HCT116 (cell line): ENCODE measurements at regions not wholly inside any gene's neighbourhood (a gene's known extent, or its start where the extent isn't known, plus 50 kb on each side); places are given as distances from the start of the nearest gene placed in this dataset.

ENCODE experiments used
- ATAC-seq: fragments of 200-7000 bp; cut with Tn5 transposase; 2 replicates; pipeline ENCODE4 v1.9.1; 2020; ENCODE audit warnings: mild to moderate bottlenecking, moderate library complexity
- BruUV-seq: library from RNA; stranded (reverse); fragments of 400-500 nt; replicated peaks from 2 replicates; lab custom pipeline; 2021; lab: Mats Ljungman, UMichigan
- CTCF ChIA-PET: fragments of 300-600 bp; sonication (Branson Sonifier 250); formaldehyde crosslinking; loops from one replicate; lab custom pipeline; 2021; ENCODE audit warnings: antibody characterized with exemption; lab: Charles Lee
- POLR2A ChIA-PET: fragments of 300-600, 350-600 bp; sonication (Branson Sonifier 250); formaldehyde crosslinking; loops from one replicate; lab custom pipeline; 2021; ENCODE audit warnings: antibody characterized with exemption; lab: Charles Lee
- RAD21 ChIA-PET, 2 experiments: fragments of 300-600 bp; sonication (Branson Sonifier 250); formaldehyde crosslinking; loops; one replicate each; lab custom pipeline; 2023; ENCODE audit warnings: low total read pairs in 2 of 2; ENCODE audit not compliant: uncharacterized antibody in 2 of 2, unreplicated experiment in 2 of 2, low non-redundant PET in 1 of 2; lab: Charles Lee
- DNase-seq: peaks from one replicate; pipeline ENCODE4 v3.0.0-alpha.2; 2010; ENCODE audit warnings: low read depth, low spot score
- H2AFZ ChIP-seq: fragments of 200-600 bp; shearing (Covaris generic), sonication (generic); 2 replicates; pipeline ENCODE4 v1.6.1; 2017; ENCODE audit warnings: low read depth, mixed run types, mixed read lengths, antibody characterized with exemption, low read length; ENCODE audit not compliant: poor library complexity, severe bottlenecking
- H3K27ac ChIP-seq: 2 replicates; pipeline ENCODE4 v1.5.1; 2012; ENCODE audit warnings: low read depth, low read length
- H3K27me3 ChIP-seq: fragments of 200-600 bp; sonication (generic); 2 replicates; pipeline ENCODE4 v1.6.1; 2016; ENCODE audit warnings: mixed run types, low read length, mixed read lengths; ENCODE audit not compliant: insufficient read depth
- H3K36me3 ChIP-seq, 2 experiments: fragments of 200-500 bp in 1 of 2; fragments of 200-600 bp in 1 of 2; sonication (Bioruptor generic) in 1 of 2; sonication (generic) in 1 of 2; 2 replicates each; pipeline versions ENCODE4 v1.5.1 to v1.6.1; 2014 to 2016; ENCODE audit warnings: low read length in 2 of 2, inconsistent platforms in 1 of 2, mixed read lengths in 1 of 2, mixed run types in 1 of 2; ENCODE audit not compliant: insufficient read depth in 2 of 2, control insufficient read depth in 1 of 2
- H3K4me1 ChIP-seq, 2 experiments: fragments of 200-600 bp in 1 of 2; sonication (generic) in 1 of 2; 2 replicates each; pipeline versions ENCODE4 v1.5.1 to v1.6.1; 2012 to 2017; ENCODE audit warnings: low read length in 2 of 2, inconsistent platforms in 1 of 2, mild to moderate bottlenecking in 1 of 2, mixed read lengths in 1 of 2, mixed run types in 1 of 2, moderate library complexity in 1 of 2; ENCODE audit not compliant: insufficient read depth in 2 of 2, control insufficient read depth in 1 of 2
- H3K4me2 ChIP-seq: fragments of 200-600 bp; sonication (generic); 2 replicates; pipeline ENCODE4 v1.6.1; 2017; ENCODE audit warnings: mixed run types, low read length, mixed read lengths
- H3K4me3 ChIP-seq, 2 experiments: fragments of 200-600 bp in 1 of 2; sonication (generic) in 1 of 2; replicated peaks in 1 of 2; 2 replicates each; pipeline ENCODE4 v1.5.1; 2011 to 2016; ENCODE audit warnings: low read length in 2 of 2, control low read depth in 1 of 2, low read depth in 1 of 2, mild to moderate bottlenecking in 1 of 2, mixed read lengths in 1 of 2, mixed run types in 1 of 2
- H3K79me2 ChIP-seq: fragments of 200-600 bp; sonication (generic); 2 replicates; pipeline ENCODE4 v1.6.1; 2017; ENCODE audit warnings: mild to moderate bottlenecking, mixed run types, low read length, moderate library complexity, mixed read lengths; ENCODE audit not compliant: insufficient read depth
- H3K9ac ChIP-seq: fragments of 200-600 bp; sonication (generic); 2 replicates; pipeline ENCODE4 v1.6.1; 2016; ENCODE audit warnings: low read length, mixed read lengths
- H3K9me2 ChIP-seq: fragments of 200-600 bp; sonication (generic), shearing (Covaris generic); 2 replicates; pipeline ENCODE4 v1.6.1; 2017; ENCODE audit warnings: mixed run types, mild to moderate bottlenecking, moderate library complexity; ENCODE audit not compliant: insufficient read depth
- H3K9me3 ChIP-seq, 2 experiments: fragments of 200-500 bp in 1 of 2; fragments of 200-600 bp in 1 of 2; sonication (Bioruptor generic) in 1 of 2; sonication (generic) in 1 of 2; 2 replicates each; pipeline ENCODE4 v1.6.1; 2014 to 2017; ENCODE audit warnings: low read length in 2 of 2, mixed read lengths in 2 of 2, inconsistent platforms in 1 of 2, low read depth in 1 of 2, mild to moderate bottlenecking in 1 of 2, mixed run types in 1 of 2, moderate library complexity in 1 of 2; ENCODE audit not compliant: control insufficient read depth in 1 of 2, insufficient read depth in 1 of 2
- H4K20me1 ChIP-seq: fragments of 200-600 bp; sonication (generic), shearing (Covaris generic); 2 replicates; pipeline ENCODE4 v1.6.1; 2017; ENCODE audit warnings: mixed run types, mild to moderate bottlenecking, moderate library complexity; ENCODE audit not compliant: insufficient read depth
- CBX3 ChIP-seq: IDR thresholded peaks from 2 replicates; pipeline ENCODE4 v1.6.1; 2012; ENCODE audit warnings: low read depth
- CTCF ChIP-seq, 3 experiments: fragments of 200-600 bp in 1 of 3; sonication (generic) in 1 of 3; IDR thresholded peaks in 2 of 3; conservative IDR thresholded peaks in 1 of 3; 2 replicates each; pipeline ENCODE4 v1.5.1; 2012 to 2017; ENCODE audit warnings: low read depth in 2 of 3, low read length in 2 of 3, antibody characterized with exemption in 1 of 3, borderline replicate concordance in 1 of 3, control low read depth in 1 of 3, mild to moderate bottlenecking in 1 of 3, mixed read lengths in 1 of 3, mixed run types in 1 of 3, moderate library complexity in 1 of 3; ENCODE audit not compliant: insufficient read depth in 1 of 3
- EGR1 ChIP-seq: IDR thresholded peaks from 2 replicates; pipeline ENCODE4 v1.6.1; 2012; ENCODE audit warnings: low read depth
- EZH2phosphoT487 ChIP-seq: fragments of 200-600 bp; IDR thresholded peaks from 2 replicates; pipeline ENCODE4 v1.6.1; 2018; ENCODE audit warnings: antibody characterized with exemption, borderline replicate concordance
- POLR2A ChIP-seq: IDR thresholded peaks from 2 replicates; pipeline ENCODE4 v1.7.0; 2011; ENCODE audit warnings: borderline replicate concordance; ENCODE audit not compliant: insufficient read depth, insufficient read length; ENCODE audit errors: extremely low read depth
- REST ChIP-seq: IDR thresholded peaks from 2 replicates; pipeline ENCODE4 v1.6.1; 2012; ENCODE audit warnings: low read depth
- SIN3A ChIP-seq: IDR thresholded peaks from 2 replicates; pipeline ENCODE4 v1.6.1; 2012; ENCODE audit warnings: low read depth
- SP1 ChIP-seq: IDR thresholded peaks from 2 replicates; pipeline ENCODE4 v1.6.1; 2012; ENCODE audit warnings: low read depth
- YY1 ChIP-seq: IDR thresholded peaks from 2 replicates; pipeline ENCODE4 v1.6.1; 2011; ENCODE audit warnings: low read length, low read depth, moderate library complexity, mild to moderate bottlenecking; ENCODE audit not compliant: insufficient replicate concordance; ENCODE audit errors: extremely low read depth
- ZBTB33 ChIP-seq: IDR thresholded peaks from 2 replicates; pipeline ENCODE4 v1.6.1; 2011; ENCODE audit warnings: mild to moderate bottlenecking, low read length, moderate library complexity; ENCODE audit not compliant: insufficient replicate concordance; ENCODE audit errors: extremely low read depth
- ZNF274 ChIP-seq: fragments of 200-500 bp; sonication (Bioruptor generic); IDR thresholded peaks from 2 replicates; pipeline ENCODE4 v1.6.1; 2014; ENCODE audit warnings: mild to moderate bottlenecking, low read depth, low read length, inconsistent platforms
- intact Hi-C: fragments of 100-400 bp; cut with micrococcal nuclease; formaldehyde crosslinking; loops from 2 replicates; pipeline ENCODE4 v1.10.0; 2022

DNA sequence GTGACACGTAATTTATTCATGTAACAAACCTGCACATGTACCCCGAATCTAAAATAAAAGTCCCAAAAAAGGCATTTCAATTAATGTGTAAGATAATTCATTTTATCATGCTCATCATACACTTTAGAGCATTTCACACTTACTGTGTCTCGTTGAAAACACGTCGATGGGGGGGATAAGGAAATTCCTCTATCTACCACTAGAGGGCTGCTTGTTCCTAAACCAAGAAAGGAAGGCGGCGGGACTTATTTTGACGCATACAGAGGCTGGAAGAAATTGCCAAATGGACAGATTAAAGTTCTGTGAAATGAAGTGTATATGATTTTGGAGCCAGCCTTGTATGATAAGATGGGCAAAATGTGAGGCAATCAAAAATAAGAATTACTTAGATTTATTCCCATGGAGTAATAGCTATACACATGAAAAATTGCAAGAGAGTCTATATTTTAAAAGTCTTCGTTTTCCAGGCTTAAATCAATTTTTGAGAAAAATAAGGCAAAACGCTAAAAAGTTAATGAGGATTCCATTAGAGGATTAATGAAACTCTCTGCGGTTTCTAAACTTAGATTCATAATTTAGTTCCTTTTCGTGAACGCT, 346.8 kb downstream of the CNTN3 start:
- H3K9me2 ChIP-seq: no peaks in the 10 kb centered on the region
- TF ChIP-seq CTCF (IDR thresholded peaks at IDR 0.05 in 2 of 3, conservative IDR thresholded peaks at IDR 0.05 in 1 of 3; ENCODE audit: borderline replicate concordance in 1 of 3, insufficient read depth in 1 of 3, low read depth in 2 of 3, low read length in 2 of 3) (peak in 2 of 3 experiments; percentile 58 to 59; a peak in 4 of 6 replicates), EZH2phosphoT487 (no peak)
- TF ChIP-seq, all 23 proteins: peak for 1
- peaks cover 5 to 24% of the 10 kb centered on the region in 2 experiments; a peak in 2 of 4 replicates for H3K9me3 ChIP-seq
- H3K27ac ChIP-seq: no peak overlapping the region
- H3K9ac ChIP-seq: no peak overlapping the region
- H3K4me3 ChIP-seq: no peak overlapping the region
- no peaks in the 10 kb centered on the region for H4K20me1 ChIP-seq
- ChIA-PET POLR2A (no interaction called here), RAD21 (no interaction called here), CTCF (no interaction called here)
- ATAC-seq (no peak), DNase-seq (no peak)
- H3K4me1 ChIP-seq: no peaks in the 10 kb centered on the region
- no TSS peak for BruUV-seq
- intact Hi-C loops: no loop called here
- H3K27me3 ChIP-seq: no peaks in the 10 kb centered on the region
- H3K36me3 ChIP-seq: no peaks in the 10 kb centered on the region
- no peak overlapping the region for H3K4me2 ChIP-seq
- no peak overlapping the region for H2AFZ ChIP-seq
- H3K79me2 ChIP-seq: no peaks in the 10 kb centered on the region

- intact Hi-C loops: no loop called here
- H3K9me3 ChIP-seq: peaks cover 5 to 24% of the 10 kb centered on the region in 2 experiments; a peak in 2 of 4 replicates
- no peaks in the 10 kb centered on the region for H3K79me2 ChIP-seq
- H4K20me1 ChIP-seq: no peaks in the 10 kb centered on the region
- H3K36me3 ChIP-seq: no peaks in the 10 kb centered on the region
- CTCF ChIA-PET: no interaction called here
- POLR2A ChIA-PET: no interaction called here
- DNase-seq (no peak), ATAC-seq (no peak)
- no peak overlapping the region for H3K9ac ChIP-seq
- no peaks in the 10 kb centered on the region for H3K27me3 ChIP-seq
- H3K4me1 ChIP-seq: no peaks in the 10 kb centered on the region
- no peak overlapping the region for H3K4me2 ChIP-seq
- H3K9me2 ChIP-seq: no peaks in the 10 kb centered on the region
- RAD21 ChIA-PET: no interaction called here
- BruUV-seq: no TSS peak
- no peak overlapping the region for H2AFZ ChIP-seq
- H3K4me3 ChIP-seq: no peak overlapping the region
- H3K27ac ChIP-seq: no peak overlapping the region
- TF ChIP-seq EGR1 (no peak), YY1 (no peak), REST (no peak), SP1 (no peak), ZBTB33 (no peak), POLR2A (no peak), CBX3 (no peak), SIN3A (no peak), ZNF274 (no peak)
These were observed 347.3 kb downstream of the CNTN3 start for GRCh38 chr3:74267131-74267530.
